Karpas-422 (cell line): ENCODE measurements at regions not wholly inside any gene's neighbourhood (a gene's known extent, or its start where the extent isn't known, plus 50 kb on each side); places are given as distances from the start of the nearest gene placed in this dataset.

ENCODE experiments used
- DNase-seq: peaks from one replicate; pipeline ENCODE4 v3.0.0-alpha.2; 2015
- H2AFZ ChIP-seq: fragments of 200-600 bp; sonication (generic); 2 replicates; pipeline ENCODE4 v1.6.1; 2014; ENCODE audit warnings: antibody characterized with exemption, low read length, mixed read lengths
- H3K27ac ChIP-seq: fragments of 200-600 bp; sonication (generic); 2 replicates; pipeline ENCODE4 v1.5.1; 2014; ENCODE audit warnings: mild to moderate bottlenecking, low read length, moderate library complexity
- H3K27me3 ChIP-seq: fragments of 200-600 bp; sonication (generic); 2 replicates; pipeline ENCODE4 v1.6.1; 2014; ENCODE audit warnings: low read length, mixed read lengths
- H3K36me3 ChIP-seq: fragments of 200-600 bp; sonication (generic); 2 replicates; pipeline ENCODE4 v1.6.1; 2014; ENCODE audit warnings: low read length, mixed read lengths; ENCODE audit not compliant: insufficient read depth
- H3K4me1 ChIP-seq: fragments of 200-600 bp; sonication (generic); 2 replicates; pipeline ENCODE4 v1.6.1; 2014; ENCODE audit warnings: mild to moderate bottlenecking, low read length, mixed read lengths
- H3K4me2 ChIP-seq: fragments of 200-600 bp; sonication (generic); 2 replicates; pipeline ENCODE4 v1.6.1; 2014; ENCODE audit warnings: low read length, low read depth, mild to moderate bottlenecking; ENCODE audit not compliant: poor library complexity, severe bottlenecking
- H3K4me3 ChIP-seq: fragments of 200-600 bp; sonication (generic); 2 replicates; pipeline ENCODE4 v1.5.1; 2014; ENCODE audit warnings: mild to moderate bottlenecking, antibody characterized with exemption, low read length, mixed read lengths
- H3K79me2 ChIP-seq: fragments of 200-600 bp; sonication (generic); 2 replicates; pipeline ENCODE4 v1.6.1; 2014; ENCODE audit warnings: mild to moderate bottlenecking, low read length, mixed read lengths
- H3K9ac ChIP-seq: fragments of 200-600 bp; sonication (generic); 2 replicates; pipeline ENCODE4 v1.6.0; 2014; ENCODE audit warnings: low read length
- H3K9me2 ChIP-seq: fragments of 200-600 bp; sonication (generic), shearing (Covaris generic); replicated peaks from 2 replicates; pipeline ENCODE4 v1.6.0; 2014; ENCODE audit warnings: mild to moderate bottlenecking, low read length, moderate library complexity; ENCODE audit not compliant: insufficient read depth
- H3K9me3 ChIP-seq: fragments of 300-700, 200-600 bp; sonication (generic); 2 replicates; pipeline ENCODE4 v1.6.1; 2014; ENCODE audit warnings: low read length, mixed read lengths
- H4K20me1 ChIP-seq: fragments of 200-600 bp; sonication (generic); 2 replicates; pipeline ENCODE4 v1.6.1; 2014; ENCODE audit warnings: mild to moderate bottlenecking, antibody characterized with exemption, low read length, low read depth; ENCODE audit not compliant: insufficient read depth

DNA sequence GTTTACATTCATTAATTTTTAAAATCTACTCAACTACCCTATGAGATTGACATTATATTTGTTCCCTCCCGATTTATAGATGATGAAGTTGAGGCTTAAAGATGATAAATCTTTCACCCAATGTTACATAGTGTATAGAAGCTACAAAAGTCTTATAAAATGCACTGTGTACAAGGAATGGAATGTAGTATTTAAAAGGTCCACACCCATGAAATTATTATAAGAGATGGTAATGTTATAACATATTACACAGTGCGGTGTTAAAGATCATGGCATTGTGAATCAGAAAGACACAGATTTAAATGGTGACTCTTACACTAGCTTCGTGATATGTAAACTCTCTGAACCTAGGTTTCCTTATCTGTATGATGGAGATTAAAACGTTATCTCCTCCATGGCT, 141.6 kb upstream of the CHD1 start:
- Histone ChIP-seq H3K27ac (no peak overlapping the region), H3K9ac (no peak overlapping the region), H3K9me3 (no peaks in the 10 kb centered on the region), H3K4me1 (no peaks in the 10 kb centered on the region), H4K20me1 (no peaks in the 10 kb centered on the region), H3K79me2 (no peaks in the 10 kb centered on the region), H3K4me2 (no peak overlapping the region), H2AFZ (no peak overlapping the region), H3K4me3 (no peak overlapping the region), H3K27me3 (no peaks in the 10 kb centered on the region), H3K9me2 (no peaks in the 10 kb centered on the region), H3K36me3 (no peaks in the 10 kb centered on the region)
- DNase-seq, result no peak

DNA sequence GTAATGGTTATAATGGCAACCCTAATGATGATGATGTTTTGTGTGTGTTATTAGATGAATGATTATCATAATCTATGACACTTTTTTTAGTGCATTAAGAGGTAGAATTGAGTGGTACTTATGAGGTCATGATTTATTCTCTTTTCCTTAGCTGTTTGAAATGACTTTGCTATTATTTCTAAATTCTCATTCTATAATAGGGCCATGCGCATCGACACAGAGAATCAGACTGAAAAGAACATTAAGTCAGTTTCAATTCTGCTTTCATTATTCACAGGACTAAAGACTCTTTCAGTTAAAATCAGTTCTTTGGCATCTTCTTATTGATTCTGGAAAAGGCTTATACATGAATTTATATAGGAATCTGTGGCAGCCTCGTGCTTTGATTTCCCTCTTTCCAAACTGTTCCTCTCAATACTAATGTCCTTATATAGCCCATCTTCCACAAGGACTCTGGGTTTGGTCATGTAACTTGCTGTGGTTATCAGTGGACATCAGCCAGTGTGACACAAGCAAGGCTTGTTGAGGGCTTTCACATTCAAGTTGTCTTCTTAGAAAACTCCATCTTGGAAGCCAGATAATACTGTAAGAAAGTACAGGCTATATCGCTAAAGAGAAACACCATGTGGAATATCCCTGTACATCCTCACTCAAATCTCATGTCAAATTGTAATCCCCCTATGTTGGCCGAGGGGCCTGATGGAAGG, 140.3 kb upstream of the CHD1 start:
- no peaks in the 10 kb centered on the region for H3K79me2 ChIP-seq
- H3K4me2 ChIP-seq, result no peak overlapping the region
- no peaks in the 10 kb centered on the region for H3K9me3 ChIP-seq
- H4K20me1 ChIP-seq, result no peaks in the 10 kb centered on the region
- no peaks in the 10 kb centered on the region for H3K36me3 ChIP-seq
- no peak overlapping the region for H3K27ac ChIP-seq
- H3K4me3 ChIP-seq, result no peak overlapping the region
- H3K9ac ChIP-seq, result no peak overlapping the region
- H3K27me3 ChIP-seq, result no peaks in the 10 kb centered on the region
- H3K9me2 ChIP-seq, result no peaks in the 10 kb centered on the region
- DNase-seq, result no peak
- H2AFZ ChIP-seq, result no peak overlapping the region
- H3K4me1 ChIP-seq, result no peaks in the 10 kb centered on the region

DNA sequence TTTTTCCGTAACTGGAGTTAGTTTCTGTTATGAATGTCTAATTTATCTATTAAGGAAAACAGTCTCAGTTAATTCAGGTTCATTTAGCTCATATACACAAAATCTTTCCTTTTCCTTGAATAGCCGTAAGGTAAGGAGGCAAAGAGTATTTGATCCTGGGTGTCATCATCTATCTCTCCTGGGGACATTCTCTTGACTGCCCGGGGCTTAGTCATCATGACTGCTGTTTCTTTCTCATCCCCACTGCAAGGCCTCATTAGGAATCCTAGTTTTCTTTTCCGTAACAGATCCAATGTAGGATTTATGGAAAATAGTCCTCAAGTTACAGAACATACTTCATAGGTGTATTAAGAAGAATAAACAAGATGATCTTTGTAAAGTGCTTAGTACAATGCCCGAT, 134.9 kb upstream of the CHD1 start:
- Histone ChIP-seq H3K27ac (no peak overlapping the region), H3K36me3 (no peaks in the 10 kb centered on the region), H3K9ac (no peak overlapping the region)

DNA sequence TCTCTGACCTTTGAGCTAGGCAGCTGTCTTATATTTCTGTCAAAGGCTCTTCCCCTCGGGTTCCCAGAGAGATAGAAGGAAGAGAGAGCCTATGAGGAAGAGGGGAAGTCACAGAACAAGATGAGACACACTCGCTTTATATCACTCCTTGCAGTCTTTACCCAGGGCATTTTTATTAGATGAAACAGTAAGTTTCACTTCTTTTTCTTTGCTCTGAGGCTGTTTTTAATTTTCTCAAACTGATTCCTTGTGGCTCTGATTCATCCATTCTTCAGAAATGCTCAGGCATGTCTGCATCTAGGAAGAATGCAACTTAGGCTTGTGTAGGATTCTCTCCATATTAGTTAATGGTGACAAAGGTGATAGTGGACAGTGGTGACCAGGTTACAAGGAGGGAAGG, 132.9 kb upstream of the CHD1 start:
- Histone ChIP-seq H3K4me1 (no peaks in the 10 kb centered on the region; the same call in 1 of the 2 replicates), H3K79me2 (no peaks in the 10 kb centered on the region), H3K9me3 (no peaks in the 10 kb centered on the region), H3K36me3 (no peaks in the 10 kb centered on the region), H3K27me3 (no peaks in the 10 kb centered on the region), H4K20me1 (no peaks in the 10 kb centered on the region), H3K27ac (no peak overlapping the region), H3K4me2 (no peak overlapping the region), H3K4me3 (no peak overlapping the region), H3K9me2 (no peaks in the 10 kb centered on the region), H2AFZ (no peak overlapping the region), H3K9ac (no peak overlapping the region)
- no peak for DNase-seq

More for the DNA sequence above, 134.9 kb upstream of the CHD1 start:
- H3K79me2 ChIP-seq, result no peaks in the 10 kb centered on the region
- H3K4me3 ChIP-seq, result no peak overlapping the region
- H3K4me1 ChIP-seq, result no peaks in the 10 kb centered on the region; the same call in 1 of the 2 replicates
- H2AFZ ChIP-seq, result no peak overlapping the region
- no peak for DNase-seq
- no peaks in the 10 kb centered on the region for H3K9me3 ChIP-seq
- no peaks in the 10 kb centered on the region for H3K27me3 ChIP-seq
- no peaks in the 10 kb centered on the region for H3K9me2 ChIP-seq
- H3K4me2 ChIP-seq, result no peak overlapping the region
- no peaks in the 10 kb centered on the region for H4K20me1 ChIP-seq

DNA sequence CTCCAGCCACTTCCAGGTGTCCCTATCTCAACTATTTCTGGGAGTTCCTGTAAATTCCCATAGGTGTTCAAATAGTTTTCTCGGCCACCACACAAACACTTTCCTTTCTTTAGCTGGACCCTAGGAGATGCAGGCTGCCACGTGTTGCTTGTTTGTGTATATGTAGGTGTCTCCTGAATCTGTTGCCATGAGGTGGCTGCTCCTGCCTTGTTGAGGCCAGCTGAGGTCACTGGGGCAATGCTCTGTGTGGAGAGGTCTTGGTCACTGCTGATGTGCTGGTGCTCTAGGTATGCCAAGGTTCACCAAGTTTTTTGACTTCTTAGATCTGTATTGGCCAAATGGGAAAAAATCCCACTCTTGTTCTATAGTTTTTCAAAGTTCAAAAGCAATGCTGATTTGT, 132.5 kb upstream of the CHD1 start:
- Histone ChIP-seq H3K79me2 (no peaks in the 10 kb centered on the region), H3K4me3 (no peak overlapping the region), H3K9me2 (no peaks in the 10 kb centered on the region), H3K27ac (no peak overlapping the region), H3K4me2 (no peak overlapping the region), H3K9me3 (no peaks in the 10 kb centered on the region), H3K36me3 (no peaks in the 10 kb centered on the region), H3K4me1 (no peaks in the 10 kb centered on the region; the same call in 1 of the 2 replicates), H2AFZ (no peak overlapping the region), H3K27me3 (no peaks in the 10 kb centered on the region), H3K9ac (no peak overlapping the region), H4K20me1 (no peaks in the 10 kb centered on the region)
- no peak for DNase-seq

DNA sequence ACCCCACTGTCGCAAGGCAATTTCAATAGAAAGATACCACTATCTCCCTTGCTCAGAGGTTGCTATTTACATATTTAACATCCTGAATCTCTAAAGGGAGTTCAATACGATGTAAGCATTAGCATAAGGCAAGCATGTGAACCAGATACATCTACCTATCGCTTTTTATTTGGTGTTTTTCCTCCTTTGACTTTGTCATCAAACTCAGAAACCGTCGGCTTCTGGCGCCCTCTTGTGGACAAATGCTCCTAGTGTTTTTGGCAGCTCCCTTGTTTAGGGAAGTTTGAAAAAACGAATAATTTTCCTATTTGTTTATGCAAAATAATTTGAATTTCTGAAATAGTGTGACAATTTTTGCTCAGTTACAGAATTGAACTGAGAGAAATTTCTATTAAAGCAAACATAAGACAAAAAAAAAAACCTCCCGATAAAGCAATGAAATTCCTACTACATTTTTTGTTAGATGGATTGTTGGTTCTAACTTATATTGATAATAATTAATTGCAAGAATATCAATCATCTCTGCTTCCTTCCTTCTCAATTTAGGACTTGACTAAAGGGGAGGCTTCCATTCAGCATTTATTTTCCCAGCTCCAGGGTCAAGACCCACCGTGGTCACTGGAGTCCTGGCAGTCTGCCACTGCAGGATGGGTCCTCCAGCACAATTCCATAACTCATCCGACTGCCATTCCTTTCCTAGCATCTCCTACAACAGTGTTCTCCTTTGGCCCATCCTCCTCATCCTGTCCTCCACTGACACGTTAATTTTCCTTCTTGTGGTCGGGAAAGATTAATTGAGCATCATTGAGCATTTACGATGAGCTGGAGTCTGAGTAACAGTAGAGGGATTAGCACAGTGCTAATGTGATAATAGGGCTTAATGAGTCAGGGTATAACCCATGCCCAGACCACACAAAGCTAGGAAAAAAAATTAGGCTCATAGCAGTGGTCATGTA, 131.8 kb upstream of the CHD1 start:
- Histone ChIP-seq H3K27me3 (no peaks in the 10 kb centered on the region), H3K4me1 (no peaks in the 10 kb centered on the region; the same call in 1 of the 2 replicates), H3K9me3 (no peaks in the 10 kb centered on the region), H3K36me3 (no peaks in the 10 kb centered on the region), H3K4me3 (no peak overlapping the region), H3K4me2 (no peak overlapping the region), H3K79me2 (no peaks in the 10 kb centered on the region), H3K27ac (no peak overlapping the region), H3K9ac (no peak overlapping the region), H4K20me1 (no peaks in the 10 kb centered on the region), H2AFZ (no peak overlapping the region), H3K9me2 (no peaks in the 10 kb centered on the region)
- peak; percentile 92 for DNase-seq

DNA sequence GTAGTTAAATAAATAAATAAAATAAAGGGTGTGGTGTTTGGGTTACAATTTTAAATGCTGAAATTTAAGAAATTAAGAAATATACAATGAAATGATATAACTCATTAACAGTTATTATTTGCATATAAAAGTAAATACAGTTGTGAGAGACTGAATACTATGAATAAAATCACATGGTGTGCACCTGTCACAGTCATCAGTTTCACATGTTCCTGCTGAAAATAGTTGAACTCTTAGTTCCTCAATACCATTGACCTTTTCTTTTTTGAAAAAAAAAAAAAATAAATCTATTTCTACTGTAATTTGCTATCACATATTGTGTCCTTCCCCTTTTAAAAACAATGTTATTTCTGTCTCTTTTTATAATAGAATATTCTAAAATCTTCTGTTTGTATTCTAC, 130.9 kb upstream of the CHD1 start:
- Histone ChIP-seq H3K9me3 (no peaks in the 10 kb centered on the region), H3K4me3 (no peak overlapping the region), H4K20me1 (no peaks in the 10 kb centered on the region), H3K36me3 (no peaks in the 10 kb centered on the region), H3K4me1 (no peaks in the 10 kb centered on the region; the same call in 1 of the 2 replicates), H3K27ac (no peak overlapping the region), H3K9me2 (no peaks in the 10 kb centered on the region), H3K9ac (no peak overlapping the region), H3K4me2 (no peak overlapping the region), H3K79me2 (no peaks in the 10 kb centered on the region), H3K27me3 (no peaks in the 10 kb centered on the region), H2AFZ (no peak overlapping the region)
- no peak for DNase-seq

DNA sequence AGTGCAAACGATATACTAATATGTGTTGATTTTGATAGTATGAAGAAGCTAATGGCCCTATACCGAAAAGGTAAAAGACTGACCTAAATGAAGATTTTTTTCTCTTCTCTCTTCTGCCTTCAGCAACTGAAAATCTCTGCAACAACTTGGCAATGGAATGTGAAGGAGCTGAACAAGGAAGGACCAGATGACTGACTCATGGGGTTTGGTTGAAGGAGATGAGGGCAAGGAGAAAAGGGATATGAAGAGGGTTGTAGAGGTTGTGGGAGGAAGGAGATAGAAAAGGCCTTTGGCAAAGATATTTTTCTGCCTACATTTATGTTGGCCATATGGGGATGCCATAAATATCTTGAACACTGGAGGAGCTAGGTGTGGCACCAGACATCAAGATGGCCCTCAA, 129.7 kb upstream of the CHD1 start:
- no peaks in the 10 kb centered on the region for H4K20me1 ChIP-seq
- no peaks in the 10 kb centered on the region for H3K27me3 ChIP-seq
- H3K4me1 ChIP-seq, result no peaks in the 10 kb centered on the region; the same call in 1 of the 2 replicates
- no peaks in the 10 kb centered on the region for H3K79me2 ChIP-seq
- no peak overlapping the region for H3K27ac ChIP-seq
- no peaks in the 10 kb centered on the region for H3K9me2 ChIP-seq
- DNase-seq, result no peak
- H3K4me3 ChIP-seq, result no peak overlapping the region
- no peak overlapping the region for H3K9ac ChIP-seq
- H3K9me3 ChIP-seq, result no peaks in the 10 kb centered on the region
- no peak overlapping the region for H3K4me2 ChIP-seq
- no peak overlapping the region for H2AFZ ChIP-seq
- no peaks in the 10 kb centered on the region for H3K36me3 ChIP-seq
